ENCODE measurements at regions not wholly inside any gene's neighbourhood (a gene's known extent, or its start where the extent isn't known, plus 50 kb on each side); places are given as distances from the start of the nearest gene placed in this dataset.
A peak's percentile ranks its signal among the peaks of the same experiment; 100 is the strongest.

DNA sequence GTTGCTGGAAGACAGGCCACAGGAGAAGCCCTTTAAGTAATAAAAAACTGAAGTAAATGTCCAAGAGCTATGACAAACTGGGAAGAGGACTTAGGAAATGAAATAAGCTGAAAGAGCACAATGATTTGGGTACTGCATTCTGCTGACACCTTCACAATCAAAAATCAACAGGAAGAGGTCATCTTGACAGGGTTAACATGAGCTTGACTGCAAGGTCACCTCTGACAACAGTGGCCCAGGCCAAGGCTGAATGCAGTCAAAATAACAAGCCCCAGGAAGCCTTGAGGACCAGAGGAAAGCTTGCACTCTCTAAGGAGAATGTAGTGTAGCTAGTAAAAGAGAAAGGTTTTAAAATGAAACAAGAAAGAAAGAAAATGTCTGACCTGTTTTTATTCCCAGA, 179.3 kb downstream of the SEC16B start:
- DNase-seq (ENCODE audit: low read depth) = no peak
- H3K4me3 ChIP-seq (ENCODE audit: low read length) = no peak overlapping the region
- TF ChIP-seq, protein P1, sequence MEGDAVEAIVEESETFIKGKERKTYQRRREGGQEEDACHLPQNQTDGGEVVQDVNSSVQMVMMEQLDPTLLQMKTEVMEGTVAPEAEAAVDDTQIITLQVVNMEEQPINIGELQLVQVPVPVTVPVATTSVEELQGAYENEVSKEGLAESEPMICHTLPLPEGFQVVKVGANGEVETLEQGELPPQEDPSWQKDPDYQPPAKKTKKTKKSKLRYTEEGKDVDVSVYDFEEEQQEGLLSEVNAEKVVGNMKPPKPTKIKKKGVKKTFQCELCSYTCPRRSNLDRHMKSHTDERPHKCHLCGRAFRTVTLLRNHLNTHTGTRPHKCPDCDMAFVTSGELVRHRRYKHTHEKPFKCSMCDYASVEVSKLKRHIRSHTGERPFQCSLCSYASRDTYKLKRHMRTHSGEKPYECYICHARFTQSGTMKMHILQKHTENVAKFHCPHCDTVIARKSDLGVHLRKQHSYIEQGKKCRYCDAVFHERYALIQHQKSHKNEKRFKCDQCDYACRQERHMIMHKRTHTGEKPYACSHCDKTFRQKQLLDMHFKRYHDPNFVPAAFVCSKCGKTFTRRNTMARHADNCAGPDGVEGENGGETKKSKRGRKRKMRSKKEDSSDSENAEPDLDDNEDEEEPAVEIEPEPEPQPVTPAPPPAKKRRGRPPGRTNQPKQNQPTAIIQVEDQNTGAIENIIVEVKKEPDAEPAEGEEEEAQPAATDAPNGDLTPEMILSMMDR (conservative IDR thresholded peaks at IDR 0.05; ENCODE audit: low read length) = no peak

DNA sequence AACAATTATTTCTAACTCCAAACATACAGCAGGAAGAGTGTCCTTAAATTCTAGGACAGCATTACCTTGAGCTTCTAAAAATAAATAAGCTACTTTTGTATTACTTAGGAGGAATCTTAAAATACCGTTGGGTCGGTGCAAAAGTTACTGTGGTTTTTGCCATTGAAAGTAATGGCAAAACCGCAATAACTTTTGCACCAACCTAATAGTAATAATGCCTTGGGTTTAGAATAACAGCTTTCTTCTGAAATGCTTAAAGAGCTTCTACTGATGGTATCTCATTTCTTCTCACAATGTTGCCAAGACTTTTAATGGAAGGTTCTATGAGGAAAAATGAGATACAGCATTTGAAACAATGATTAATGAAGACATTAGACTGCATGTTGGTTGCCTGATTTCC, 179.9 kb downstream of the SEC16B start:
- DNase-seq (ENCODE audit: low read depth) = no peak
- no peak overlapping the region for H3K4me3 ChIP-seq (ENCODE audit: low read length)
- TF ChIP-seq, protein P1 (conservative IDR thresholded peaks at IDR 0.05; ENCODE audit: low read length) = no peak

DNA sequence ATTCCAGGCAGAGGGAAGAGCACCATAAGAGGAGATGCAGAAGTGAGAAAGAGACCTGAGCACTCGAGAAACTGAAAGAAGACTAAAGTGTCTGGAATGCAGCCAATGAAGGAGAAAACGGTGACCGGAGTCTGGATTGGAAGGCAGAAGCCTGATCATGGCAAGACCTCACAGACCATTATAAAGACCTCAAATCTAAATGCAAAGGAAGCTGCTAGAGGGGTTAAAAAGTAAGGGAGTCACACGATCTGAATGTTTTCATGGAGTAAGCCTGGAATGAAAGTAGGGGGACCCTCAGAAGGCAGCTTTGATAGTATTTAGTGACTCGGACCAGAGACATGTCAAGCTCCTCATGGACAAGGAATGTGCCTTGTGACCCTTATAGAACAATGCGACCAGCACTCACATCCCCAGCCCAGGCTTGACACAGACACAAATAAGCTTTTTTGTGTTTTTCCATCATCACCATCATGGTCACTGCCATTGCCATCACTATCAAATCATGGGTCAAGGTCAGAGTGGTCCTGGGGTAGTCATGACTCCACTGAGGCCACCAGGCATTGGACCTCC, 183.6 kb downstream of the SEC16B start:
- DNase-seq (ENCODE audit: low read depth) = no peak
- TF ChIP-seq, protein P1 (conservative IDR thresholded peaks at IDR 0.05; ENCODE audit: low read length) = no peak
- no peak overlapping the region for H3K4me3 ChIP-seq (ENCODE audit: low read length)

DNA sequence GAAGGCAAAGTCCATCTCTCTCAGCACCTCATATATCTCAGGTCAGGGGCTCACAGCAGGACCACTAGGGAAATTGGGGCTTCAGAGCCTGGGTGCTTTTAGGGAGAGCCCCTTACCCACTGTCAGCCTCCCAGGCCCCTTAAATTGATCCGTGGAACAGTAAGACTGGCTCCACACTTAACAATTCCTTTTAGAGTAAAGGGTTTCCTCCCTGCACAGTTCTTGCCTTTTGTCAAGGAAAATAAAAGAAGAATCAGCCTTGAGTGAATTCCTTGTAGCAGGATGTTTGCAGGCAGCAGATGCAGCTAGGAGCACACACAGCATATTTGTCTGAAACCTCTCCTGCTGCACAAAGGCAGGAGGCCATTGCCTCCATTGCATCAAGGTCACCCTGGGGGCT, 184.9 kb downstream of the SEC16B start:
- TF ChIP-seq, protein P1 (conservative IDR thresholded peaks at IDR 0.05; ENCODE audit: low read length) = no peak
- DNase-seq (ENCODE audit: low read depth) = no peak

DNA sequence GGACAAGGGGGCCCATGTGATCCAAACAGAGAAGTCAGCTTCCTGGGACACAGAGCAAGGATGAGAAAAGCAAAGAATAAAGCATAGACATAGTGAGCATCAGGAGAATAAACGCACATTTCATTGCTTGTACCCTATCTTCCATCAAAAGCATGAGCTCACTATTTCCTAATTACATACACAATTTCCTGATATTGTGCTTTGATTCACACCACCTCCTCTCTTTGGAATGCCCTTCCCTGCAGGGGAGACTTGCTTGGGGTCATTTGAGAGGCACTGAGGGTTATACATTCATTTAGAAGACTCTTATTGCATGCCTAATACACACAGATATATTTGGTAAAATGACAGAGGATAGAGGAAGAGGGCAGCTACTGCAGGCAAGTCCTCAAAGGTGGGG, 185.4 kb downstream of the SEC16B start:
- TF ChIP-seq, protein P1 (conservative IDR thresholded peaks at IDR 0.05; ENCODE audit: low read length) = no peak
- no peak overlapping the region for H3K4me3 ChIP-seq (ENCODE audit: low read length)
- no peak for DNase-seq (ENCODE audit: low read depth)

More for the DNA sequence above, 184.9 kb downstream of the SEC16B start:
- H3K4me3 ChIP-seq (ENCODE audit: low read length) = no peak overlapping the region

DNA sequence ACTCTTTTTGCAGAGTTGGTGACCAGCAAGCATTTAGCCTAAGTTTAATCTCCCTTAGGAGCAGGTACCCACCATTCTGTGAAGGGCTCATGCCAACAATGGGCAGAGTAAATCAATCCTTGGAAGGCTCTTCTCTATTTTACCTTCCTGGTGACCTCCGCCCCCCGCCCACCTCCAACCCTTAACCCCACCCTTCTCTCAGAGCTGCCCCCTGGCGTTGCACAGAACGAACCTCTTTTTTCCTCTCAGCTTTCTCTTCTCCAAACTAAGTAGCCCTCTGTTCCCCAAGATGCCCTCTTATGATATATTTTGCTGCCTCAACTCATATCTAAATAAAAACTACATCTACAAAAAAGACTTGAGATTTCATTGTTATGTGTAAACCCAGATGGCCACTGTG, 186.8 kb downstream of the SEC16B start:
- DNase-seq (ENCODE audit: low read depth) = no peak
- no peak overlapping the region for H3K4me3 ChIP-seq (ENCODE audit: low read length)
- TF ChIP-seq, protein P1 (conservative IDR thresholded peaks at IDR 0.05; ENCODE audit: low read length) = no peak

DNA sequence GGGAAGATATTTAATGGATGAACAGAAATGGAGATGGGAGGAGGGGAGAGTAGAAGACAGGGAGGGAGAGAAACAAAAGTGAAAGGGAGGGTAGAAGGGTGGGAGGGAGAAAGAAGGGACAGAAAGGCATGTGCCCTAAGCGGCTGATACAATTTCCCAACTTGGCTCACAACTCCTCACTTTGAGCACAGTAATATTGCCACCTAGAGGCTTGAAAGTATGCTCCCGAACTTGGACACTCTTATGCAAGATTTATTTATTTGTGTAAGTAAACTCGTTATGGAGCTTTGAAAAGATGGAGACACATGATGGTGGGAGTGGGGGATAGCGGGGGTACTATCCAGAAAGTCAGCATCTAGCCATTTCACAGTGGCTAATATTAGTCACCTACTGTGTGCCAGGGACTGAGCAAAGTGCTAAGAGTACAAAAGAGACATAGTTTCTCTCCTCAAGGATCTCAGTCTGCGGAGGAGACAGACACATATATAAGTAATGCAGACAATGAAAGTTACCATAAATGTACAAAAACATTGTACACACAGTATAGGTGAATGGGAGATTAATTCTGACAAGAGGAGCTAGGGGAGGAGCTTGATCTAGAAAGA, 189.7 kb downstream of the SEC16B start:
- DNase-seq (ENCODE audit: low read depth) = peak; percentile 67

More for the DNA sequence above, 189.7 kb downstream of the SEC16B start:
- TF ChIP-seq, protein P1 (conservative IDR thresholded peaks at IDR 0.05; ENCODE audit: low read length) = peak; percentile 75
- no peak overlapping the region for H3K4me3 ChIP-seq (ENCODE audit: low read length)

Measured in AG10803 (cell line).